VCaP (cell line): ENCODE measurements at regions not wholly inside any gene's neighbourhood (a gene's known extent, or its start where the extent isn't known, plus 50 kb on each side); places are given as distances from the start of the nearest gene placed in this dataset.

Experiments used
- H3K27ac ChIP-seq: fragments of 450-650 bp; 2 replicates; pipeline ENCODE4 v1.5.1; 2017
- CTCF ChIP-seq: fragments of 450-650 bp; conservative IDR thresholded peaks from 2 replicates; pipeline ENCODE4 v1.5.1; 2017; ENCODE audit warnings: mild to moderate bottlenecking, moderate library complexity

- TF ChIP-seq CTCF, result no peak
- H3K27ac ChIP-seq, result no peak overlapping the region
These were observed 141.7 kb upstream of the MBNL1 start for GRCh38 chr3:152127058-152127457.

- no peak overlapping the region for H3K27ac ChIP-seq
- no peak for TF ChIP-seq CTCF
These were observed 140.4 kb upstream of the MBNL1 start for GRCh38 chr3:152128356-152128755.

GRCh38 chr3:152139651-152140050 is 129.1 kb upstream of the MBNL1 start:
- no peak for TF ChIP-seq CTCF
- no peak overlapping the region for H3K27ac ChIP-seq

- no peak for TF ChIP-seq CTCF
- no peak overlapping the region for H3K27ac ChIP-seq
These were observed 122.3 kb upstream of the MBNL1 start for GRCh38 chr3:152146461-152146860.

GRCh38 chr3:152147748-152148147 is 121.0 kb upstream of the MBNL1 start:
- no peak overlapping the region for H3K27ac ChIP-seq
- no peak for TF ChIP-seq CTCF

- TF ChIP-seq CTCF, result no peak
- H3K27ac ChIP-seq, result no peak overlapping the region
These were observed 120.2 kb upstream of the MBNL1 start for GRCh38 chr3:152148579-152148978.

- no peak for TF ChIP-seq CTCF
- no peak overlapping the region for H3K27ac ChIP-seq
These were observed 118.9 kb upstream of the MBNL1 start for GRCh38 chr3:152149832-152150231.
